Hepatocyte (in vitro differentiated cells): ENCODE measurements at regions not wholly inside any gene's neighbourhood (a gene's known extent, or its start where the extent isn't known, plus 50 kb on each side); places are given as distances from the start of the nearest gene placed in this dataset.

ENCODE experiments used
- CTCF ChIP-seq: fragments of 200-600 bp; sonication (generic); IDR thresholded peaks from 2 replicates; pipeline ENCODE4 v1.5.1; 2016; ENCODE audit warnings: antibody characterized with exemption, mild to moderate bottlenecking; ENCODE audit not compliant: poor library complexity
- EZH2 ChIP-seq: fragments of 200-600 bp; sonication (generic); IDR thresholded peaks from 2 replicates; pipeline ENCODE4 v1.6.1; 2016; ENCODE audit warnings: antibody characterized with exemption, mild to moderate bottlenecking, borderline replicate concordance
- EZH2phosphoT487 ChIP-seq: fragments of 200-600 bp; sonication (generic); IDR thresholded peaks from one replicate; pipeline ENCODE4 v1.6.1; 2018; ENCODE audit warnings: antibody characterized with exemption, mild to moderate bottlenecking, low read depth, moderate library complexity; ENCODE audit not compliant: unreplicated experiment, severe bottlenecking

GRCh38 chr4:12145106-12145505, 716.4 kb upstream of the HS3ST1 start:
- no peak for TF ChIP-seq CTCF
- no peak for TF ChIP-seq EZH2phosphoT487
- no peak for TF ChIP-seq EZH2
